ENCODE measurements at regions not wholly inside any gene's neighbourhood (a gene's known extent, or its start where the extent isn't known, plus 50 kb on each side); places are given as distances from the start of the nearest gene placed in this dataset.

- ChIA-PET CTCF (ENCODE audit: low intra/inter-chr PET ratio, low total read pairs) (no interaction called here), POLR2A (no interaction called here)
- Histone ChIP-seq H3K9ac (ENCODE audit: insufficient read depth, low read depth, low read length) (no peak overlapping the region), H3K36me3 (replicated peaks in 1 of 2; ENCODE audit: control insufficient read depth in 1 of 2, insufficient read depth in 2 of 2, low read length in 2 of 2) (no peaks in the 10 kb centered on the region), H3K4me1 (ENCODE audit: insufficient read depth, low read length) (no peaks in the 10 kb centered on the region), H2AFZ (ENCODE audit: low read length) (no peak overlapping the region), H3K4me3 (replicated peaks in 1 of 3; ENCODE audit: insufficient read depth in 1 of 3, low read depth in 2 of 3, low read length in 3 of 3) (no peak overlapping the region), H3K27me3 (ENCODE audit: control insufficient read depth in 1 of 2, insufficient read depth in 2 of 2, low read length in 2 of 2) (no peaks in the 10 kb centered on the region), H3K27ac (ENCODE audit: extremely low read length, insufficient read depth, low read length) (no peak overlapping the region), H3K79me2 (ENCODE audit: insufficient read depth, low read length) (no peaks in the 10 kb centered on the region), H3K4me2 (ENCODE audit: low read depth, low read length) (no peak overlapping the region), H3K9me3 (ENCODE audit: low read length) (no peaks in the 10 kb centered on the region), H4K20me1 (ENCODE audit: insufficient read depth, low read length) (no peaks in the 10 kb centered on the region)
- DNase-seq (ENCODE audit: low spot score) (no peak), ATAC-seq (no peak), FAIRE-seq (no peak)
- no TSS peak for BruUV-seq (replicated peaks)
- in situ Hi-C loops (cut with HindIII; ENCODE audit: extremely low pct_ligation_motif_present, low pct_unique_long_range_greater_than_20kb) (no loop called here), intact Hi-C loops (cut with micrococcal nuclease; ENCODE audit: unreplicated experiment) (no loop called here)
- 88% methylated on average over 1 of the region's 1 CpG for WGBS (ENCODE audit: low lambda C conversion rate)
- TF ChIP-seq ZNF678 (CRISPR knock-in tag; IDR thresholded peaks at IDR 0.05) (no peak), ZBTB4 (CRISPR knock-in tag; IDR thresholded peaks at IDR 0.05; ENCODE audit: borderline replicate concordance) (no peak), TMF1 (CRISPR knock-in tag; IDR thresholded peaks at IDR 0.05; ENCODE audit: low read depth) (no peak), ZNF20 (CRISPR knock-in tag; IDR thresholded peaks at IDR 0.05) (no peak), ZNF772 (CRISPR knock-in tag; IDR thresholded peaks at IDR 0.05) (no peak), PLRG1 (conservative IDR thresholded peaks at IDR 0.05) (no peak), SP1 (IDR thresholded peaks at IDR 0.05) (no peak), SP1 (CRISPR knock-in tag; IDR thresholded peaks at IDR 0.05) (no peak), ZNF44 (CRISPR knock-in tag; IDR thresholded peaks at IDR 0.05) (no peak), ZNF710 (CRISPR knock-in tag; IDR thresholded peaks at IDR 0.05; ENCODE audit: borderline replicate concordance) (no peak), GTF3A (CRISPR knock-in tag; conservative IDR thresholded peaks at IDR 0.05) (no peak), NFYB (CRISPR knock-in tag; IDR thresholded peaks at IDR 0.05) (no peak)
- TF ChIP-seq, protein P1, sequence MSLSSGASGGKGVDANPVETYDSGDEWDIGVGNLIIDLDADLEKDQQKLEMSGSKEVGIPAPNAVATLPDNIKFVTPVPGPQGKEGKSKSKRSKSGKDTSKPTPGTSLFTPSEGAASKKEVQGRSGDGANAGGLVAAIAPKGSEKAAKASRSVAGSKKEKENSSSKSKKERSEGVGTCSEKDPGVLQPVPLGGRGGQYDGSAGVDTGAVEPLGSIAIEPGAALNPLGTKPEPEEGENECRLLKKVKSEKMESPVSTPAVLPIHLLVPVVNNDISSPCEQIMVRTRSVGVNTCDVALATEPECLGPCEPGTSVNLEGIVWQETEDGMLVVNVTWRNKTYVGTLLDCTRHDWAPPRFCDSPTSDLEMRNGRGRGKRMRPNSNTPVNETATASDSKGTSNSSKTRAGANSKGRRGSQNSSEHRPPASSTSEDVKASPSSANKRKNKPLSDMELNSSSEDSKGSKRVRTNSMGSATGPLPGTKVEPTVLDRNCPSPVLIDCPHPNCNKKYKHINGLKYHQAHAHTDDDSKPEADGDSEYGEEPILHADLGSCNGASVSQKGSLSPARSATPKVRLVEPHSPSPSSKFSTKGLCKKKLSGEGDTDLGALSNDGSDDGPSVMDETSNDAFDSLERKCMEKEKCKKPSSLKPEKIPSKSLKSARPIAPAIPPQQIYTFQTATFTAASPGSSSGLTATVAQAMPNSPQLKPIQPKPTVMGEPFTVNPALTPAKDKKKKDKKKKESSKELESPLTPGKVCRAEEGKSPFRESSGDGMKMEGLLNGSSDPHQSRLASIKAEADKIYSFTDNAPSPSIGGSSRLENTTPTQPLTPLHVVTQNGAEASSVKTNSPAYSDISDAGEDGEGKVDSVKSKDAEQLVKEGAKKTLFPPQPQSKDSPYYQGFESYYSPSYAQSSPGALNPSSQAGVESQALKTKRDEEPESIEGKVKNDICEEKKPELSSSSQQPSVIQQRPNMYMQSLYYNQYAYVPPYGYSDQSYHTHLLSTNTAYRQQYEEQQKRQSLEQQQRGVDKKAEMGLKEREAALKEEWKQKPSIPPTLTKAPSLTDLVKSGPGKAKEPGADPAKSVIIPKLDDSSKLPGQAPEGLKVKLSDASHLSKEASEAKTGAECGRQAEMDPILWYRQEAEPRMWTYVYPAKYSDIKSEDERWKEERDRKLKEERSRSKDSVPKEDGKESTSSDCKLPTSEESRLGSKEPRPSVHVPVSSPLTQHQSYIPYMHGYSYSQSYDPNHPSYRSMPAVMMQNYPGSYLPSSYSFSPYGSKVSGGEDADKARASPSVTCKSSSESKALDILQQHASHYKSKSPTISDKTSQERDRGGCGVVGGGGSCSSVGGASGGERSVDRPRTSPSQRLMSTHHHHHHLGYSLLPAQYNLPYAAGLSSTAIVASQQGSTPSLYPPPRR (CRISPR knock-in tag; IDR thresholded peaks at IDR 0.05; ENCODE audit: borderline replicate concordance) = no peak
- TF ChIP-seq, protein P2, sequence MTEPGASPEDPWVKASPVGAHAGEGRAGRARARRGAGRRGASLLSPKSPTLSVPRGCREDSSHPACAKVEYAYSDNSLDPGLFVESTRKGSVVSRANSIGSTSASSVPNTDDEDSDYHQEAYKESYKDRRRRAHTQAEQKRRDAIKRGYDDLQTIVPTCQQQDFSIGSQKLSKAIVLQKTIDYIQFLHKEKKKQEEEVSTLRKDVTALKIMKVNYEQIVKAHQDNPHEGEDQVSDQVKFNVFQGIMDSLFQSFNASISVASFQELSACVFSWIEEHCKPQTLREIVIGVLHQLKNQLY (CRISPR knock-in tag; IDR thresholded peaks at IDR 0.05) = no peak
- TF ChIP-seq, protein P3, sequence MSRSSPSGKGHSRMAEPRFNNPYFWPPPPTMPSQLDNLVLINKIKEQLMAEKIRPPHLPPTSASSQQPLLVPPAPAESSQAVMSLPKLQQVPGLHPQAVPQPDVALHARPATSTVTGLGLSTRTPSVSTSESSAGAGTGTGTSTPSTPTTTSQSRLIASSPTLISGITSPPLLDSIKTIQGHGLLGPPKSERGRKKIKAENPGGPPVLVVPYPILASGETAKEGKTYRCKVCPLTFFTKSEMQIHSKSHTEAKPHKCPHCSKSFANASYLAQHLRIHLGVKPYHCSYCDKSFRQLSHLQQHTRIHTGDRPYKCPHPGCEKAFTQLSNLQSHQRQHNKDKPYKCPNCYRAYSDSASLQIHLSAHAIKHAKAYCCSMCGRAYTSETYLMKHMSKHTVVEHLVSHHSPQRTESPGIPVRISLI (CRISPR knock-in tag; IDR thresholded peaks at IDR 0.05; ENCODE audit: borderline replicate concordance) = no peak
Observed at GRCh38 chr1:95582191-95582590, 348.2 kb downstream of the RWDD3 start.
